ENCODE measurements at regions not wholly inside any gene's neighbourhood (a gene's known extent, or its start where the extent isn't known, plus 50 kb on each side); places are given as distances from the start of the nearest gene placed in this dataset.

- H3K4me1 ChIP-seq (ENCODE audit: insufficient read depth, low read length), result no peaks in the 10 kb centered on the region
- H3K9me3 ChIP-seq (ENCODE audit: low read length), result no peaks in the 10 kb centered on the region
- no peak overlapping the region for H2AFZ ChIP-seq (ENCODE audit: low read length)
- no peak overlapping the region for H3K4me3 ChIP-seq (replicated peaks in 1 of 3; ENCODE audit: insufficient read depth in 1 of 3, low read depth in 2 of 3, low read length in 3 of 3)
- no peaks in the 10 kb centered on the region for H4K20me1 ChIP-seq (ENCODE audit: insufficient read depth, low read length)
- WGBS (ENCODE audit: low lambda C conversion rate), result 46% methylated on average over 2 of the region's 2 CpGs
- in situ Hi-C loops (cut with HindIII; ENCODE audit: extremely low pct_ligation_motif_present, low pct_unique_long_range_greater_than_20kb) (no loop called here), intact Hi-C loops (cut with micrococcal nuclease; ENCODE audit: unreplicated experiment) (no loop called here)
- ChIA-PET POLR2A (no interaction called here), CTCF (ENCODE audit: low intra/inter-chr PET ratio, low total read pairs) (no interaction called here)
- H3K79me2 ChIP-seq (ENCODE audit: insufficient read depth, low read length), result no peaks in the 10 kb centered on the region
- H3K27me3 ChIP-seq (ENCODE audit: control insufficient read depth in 1 of 2, insufficient read depth in 2 of 2, low read length in 2 of 2), result no peaks in the 10 kb centered on the region
- no peak overlapping the region for H3K9ac ChIP-seq (ENCODE audit: insufficient read depth, low read depth, low read length)
- FAIRE-seq, result no peak
- DNase-seq (ENCODE audit: low spot score), result no peak
- no TSS peak for BruUV-seq (replicated peaks)
- no peak overlapping the region for H3K4me2 ChIP-seq (ENCODE audit: low read depth, low read length)
- no peak for ATAC-seq
- no peaks in the 10 kb centered on the region for H3K36me3 ChIP-seq (replicated peaks in 1 of 2; ENCODE audit: control insufficient read depth in 1 of 2, insufficient read depth in 2 of 2, low read length in 2 of 2)
- H3K27ac ChIP-seq (ENCODE audit: extremely low read length, insufficient read depth, low read length), result no peak overlapping the region
- TF ChIP-seq HNRNPUL1 (IDR thresholded peaks at IDR 0.05; ENCODE audit: low read depth, low read length) (no peak), ZNF646 (CRISPR knock-in tag; IDR thresholded peaks at IDR 0.05) (no peak), ZNF12 (CRISPR knock-in tag; IDR thresholded peaks at IDR 0.05) (no peak), ZNF18 (CRISPR knock-in tag; IDR thresholded peaks at IDR 0.05; ENCODE audit: insufficient replicate concordance) (no peak), ATF3 (CRISPR knock-in tag; IDR thresholded peaks at IDR 0.05) (no peak), ZNF281 (CRISPR knock-in tag; IDR thresholded peaks at IDR 0.05; ENCODE audit: borderline replicate concordance) (no peak), CBX2 (IDR thresholded peaks at IDR 0.05; ENCODE audit: low read depth, low read length) (no peak), CBX2 (CRISPR knock-in tag; IDR thresholded peaks at IDR 0.05; ENCODE audit: low read depth) (no peak), ZNF280D (CRISPR knock-in tag; IDR thresholded peaks at IDR 0.05) (no peak)
Measured at GRCh38 chr4:141562649-141563048, 73.7 kb upstream of the IL15 start.
